ENCODE measurements at regions not wholly inside any gene's neighbourhood (a gene's known extent, or its start where the extent isn't known, plus 50 kb on each side); places are given as distances from the start of the nearest gene placed in this dataset.

GRCh38 chr4:11342401-11342800 lies 86.3 kb downstream of the HS3ST1 start:
- no peak for DNase-seq
- Mint-ChIP-seq H3K36me3 (ENCODE audit: low read depth) (no peaks in the 10 kb centered on the region), H3K27me3 (ENCODE audit: low read depth, poor library complexity) (peaks cover 9% of the 10 kb centered on the region), H3K4me1 (no peaks in the 10 kb centered on the region), H3K9me3 (no peaks in the 10 kb centered on the region), H3K27ac (no peak overlapping the region), H3K4me3 (no peak overlapping the region)
- TF ChIP-seq, protein P1, sequence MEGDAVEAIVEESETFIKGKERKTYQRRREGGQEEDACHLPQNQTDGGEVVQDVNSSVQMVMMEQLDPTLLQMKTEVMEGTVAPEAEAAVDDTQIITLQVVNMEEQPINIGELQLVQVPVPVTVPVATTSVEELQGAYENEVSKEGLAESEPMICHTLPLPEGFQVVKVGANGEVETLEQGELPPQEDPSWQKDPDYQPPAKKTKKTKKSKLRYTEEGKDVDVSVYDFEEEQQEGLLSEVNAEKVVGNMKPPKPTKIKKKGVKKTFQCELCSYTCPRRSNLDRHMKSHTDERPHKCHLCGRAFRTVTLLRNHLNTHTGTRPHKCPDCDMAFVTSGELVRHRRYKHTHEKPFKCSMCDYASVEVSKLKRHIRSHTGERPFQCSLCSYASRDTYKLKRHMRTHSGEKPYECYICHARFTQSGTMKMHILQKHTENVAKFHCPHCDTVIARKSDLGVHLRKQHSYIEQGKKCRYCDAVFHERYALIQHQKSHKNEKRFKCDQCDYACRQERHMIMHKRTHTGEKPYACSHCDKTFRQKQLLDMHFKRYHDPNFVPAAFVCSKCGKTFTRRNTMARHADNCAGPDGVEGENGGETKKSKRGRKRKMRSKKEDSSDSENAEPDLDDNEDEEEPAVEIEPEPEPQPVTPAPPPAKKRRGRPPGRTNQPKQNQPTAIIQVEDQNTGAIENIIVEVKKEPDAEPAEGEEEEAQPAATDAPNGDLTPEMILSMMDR (IDR thresholded peaks at IDR 0.05): no peak

DNA sequence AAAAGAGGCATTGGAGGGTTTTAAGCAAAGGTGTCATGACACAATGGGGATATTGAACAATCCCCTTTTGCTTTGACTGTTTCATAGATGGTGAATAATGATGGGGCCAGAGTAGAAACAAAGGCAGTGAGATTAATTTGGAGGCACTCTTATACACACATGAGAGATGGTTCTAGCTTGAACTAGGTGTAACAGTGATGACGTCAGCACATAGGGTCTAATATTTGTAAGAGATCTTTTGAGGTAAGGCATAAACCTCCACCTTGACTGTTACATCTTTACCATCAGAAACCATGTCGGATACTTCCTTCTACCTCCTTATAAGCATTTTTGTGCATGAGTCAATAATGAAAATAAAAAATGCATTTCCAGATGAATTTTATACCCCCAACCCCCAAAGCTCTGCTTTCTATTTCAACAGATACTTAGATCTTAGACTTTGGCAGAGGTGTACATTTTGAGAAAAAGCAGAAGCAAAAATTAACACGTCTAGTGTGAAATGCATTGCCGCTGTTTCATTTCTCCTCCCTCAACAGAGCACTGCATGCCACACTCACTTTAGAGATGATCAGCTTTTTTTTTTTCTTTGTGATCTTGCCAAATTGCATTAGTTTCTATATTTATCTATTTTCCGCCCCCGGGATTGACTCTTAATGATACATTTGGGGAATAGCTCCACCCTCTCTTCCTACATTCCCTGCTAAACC lies 87.2 kb downstream of the HS3ST1 start:
- H3K9me3 Mint-ChIP-seq: no peaks in the 10 kb centered on the region
- H3K4me3 Mint-ChIP-seq: no peak overlapping the region
- no peaks in the 10 kb centered on the region for H3K36me3 Mint-ChIP-seq (ENCODE audit: low read depth)
- no peaks in the 10 kb centered on the region for H3K4me1 Mint-ChIP-seq
- DNase-seq: no peak
- H3K27me3 Mint-ChIP-seq (ENCODE audit: low read depth, poor library complexity): peaks cover 8% of the 10 kb centered on the region
- H3K27ac Mint-ChIP-seq: no peak overlapping the region
- TF ChIP-seq, protein P1 (IDR thresholded peaks at IDR 0.05): no peak

GRCh38 chr4:11338956-11339782 lies 89.5 kb downstream of the HS3ST1 start:
- TF ChIP-seq, protein P1 (IDR thresholded peaks at IDR 0.05): no peak
- no peak overlapping the region for H3K4me3 Mint-ChIP-seq
- H3K27me3 Mint-ChIP-seq (ENCODE audit: low read depth, poor library complexity): peaks cover 5% of the 10 kb centered on the region
- no peak overlapping the region for H3K27ac Mint-ChIP-seq
- no peak for DNase-seq
- no peaks in the 10 kb centered on the region for H3K9me3 Mint-ChIP-seq
- H3K4me1 Mint-ChIP-seq: no peaks in the 10 kb centered on the region
- H3K36me3 Mint-ChIP-seq (ENCODE audit: low read depth): no peaks in the 10 kb centered on the region

- Mint-ChIP-seq H3K36me3 (ENCODE audit: low read depth) (no peaks in the 10 kb centered on the region), H3K9me3 (no peaks in the 10 kb centered on the region), H3K27ac (no peak overlapping the region), H3K27me3 (ENCODE audit: low read depth, poor library complexity) (peaks cover 5% of the 10 kb centered on the region), H3K4me1 (no peaks in the 10 kb centered on the region), H3K4me3 (no peak overlapping the region)
- TF ChIP-seq, protein P1 (IDR thresholded peaks at IDR 0.05): no peak
- DNase-seq: no peak
Measured at GRCh38 chr4:11337287-11337686, 91.4 kb downstream of the HS3ST1 start.

GRCh38 chr4:11336435-11336834 lies 92.3 kb downstream of the HS3ST1 start:
- peaks cover 9% of the 10 kb centered on the region for H3K27me3 Mint-ChIP-seq (ENCODE audit: low read depth, poor library complexity)
- no peaks in the 10 kb centered on the region for H3K9me3 Mint-ChIP-seq
- no peak overlapping the region for H3K4me3 Mint-ChIP-seq
- no peaks in the 10 kb centered on the region for H3K4me1 Mint-ChIP-seq
- no peak for DNase-seq
- H3K36me3 Mint-ChIP-seq (ENCODE audit: low read depth): no peaks in the 10 kb centered on the region
- H3K27ac Mint-ChIP-seq: no peak overlapping the region
- TF ChIP-seq, protein P1 (IDR thresholded peaks at IDR 0.05): no peak
